ENCODE measurements at regions not wholly inside any gene's neighbourhood (a gene's known extent, or its start where the extent isn't known, plus 50 kb on each side); places are given as distances from the start of the nearest gene placed in this dataset.

- TF ChIP-seq PRDM15 (CRISPR knock-in tag; IDR thresholded peaks at IDR 0.05) (no peak), CDX4 (CRISPR knock-in tag; IDR thresholded peaks at IDR 0.05; ENCODE audit: borderline replicate concordance) (no peak), SOX15 (CRISPR knock-in tag; IDR thresholded peaks at IDR 0.05) (no peak), JAZF1 (CRISPR knock-in tag; IDR thresholded peaks at IDR 0.05) (no peak)
These were observed 920.2 kb downstream of the GRIK2 start (continued) for GRCh38 chr6:102313699-102314098.

GRCh38 chr6:102309700-102310099 is 916.2 kb downstream of the GRIK2 start:
- no peak for DNase-seq (ENCODE audit: low spot score)
- H3K36me3 Mint-ChIP-seq = peaks cover 21% of the 10 kb centered on the region
- TF ChIP-seq ZNF416 (CRISPR knock-in tag; IDR thresholded peaks at IDR 0.05) (no peak), ZNF425 (CRISPR knock-in tag; conservative IDR thresholded peaks at IDR 0.05) (no peak), ZNF232 (CRISPR knock-in tag; IDR thresholded peaks at IDR 0.05) (no peak), CBFB (CRISPR knock-in tag; IDR thresholded peaks at IDR 0.05; ENCODE audit: low read depth) (no peak), CTCF (IDR thresholded peaks at IDR 0.05) (no peak), NR1H2 (CRISPR knock-in tag; IDR thresholded peaks at IDR 0.05) (no peak), NFATC4 (CRISPR knock-in tag; IDR thresholded peaks at IDR 0.05) (no peak), FOXK1 (CRISPR knock-in tag; IDR thresholded peaks at IDR 0.05) (no peak), RORB (CRISPR knock-in tag; IDR thresholded peaks at IDR 0.05) (no peak), AFF4 (CRISPR knock-in tag; IDR thresholded peaks at IDR 0.05; ENCODE audit: borderline replicate concordance) (no peak), ZMAT4 (CRISPR knock-in tag; IDR thresholded peaks at IDR 0.05) (no peak), GRHL2 (CRISPR knock-in tag; IDR thresholded peaks at IDR 0.05; ENCODE audit: insufficient replicate concordance, severe bottlenecking) (no peak), KAT7 (CRISPR knock-in tag; IDR thresholded peaks at IDR 0.05; ENCODE audit: borderline replicate concordance) (no peak), TCF7 (CRISPR knock-in tag; IDR thresholded peaks at IDR 0.05; ENCODE audit: low read depth) (no peak), ATF3 (CRISPR knock-in tag; conservative IDR thresholded peaks at IDR 0.05) (no peak), NR2C2 (CRISPR knock-in tag; IDR thresholded peaks at IDR 0.05) (no peak)
- CTCF ChIA-PET = no interaction called here
- no peak overlapping the region for H3K27ac Mint-ChIP-seq
- H3K9me3 Mint-ChIP-seq = peaks cover 38% of the 10 kb centered on the region
- H3K27me3 Mint-ChIP-seq (ENCODE audit: low read depth) = no peaks in the 10 kb centered on the region
- H3K4me1 Mint-ChIP-seq = no peaks in the 10 kb centered on the region
- POLR2A ChIA-PET = no interaction called here
- no peak overlapping the region for H3K4me3 Mint-ChIP-seq
- ATAC-seq = no peak

Measured in WTC11 (cell line).